ENCODE measurements at regions not wholly inside any gene's neighbourhood (a gene's known extent, or its start where the extent isn't known, plus 50 kb on each side); places are given as distances from the start of the nearest gene placed in this dataset.

GRCh38 chr3:72200332-72200731, 415.4 kb upstream of the PROK2 start:
- H3K27ac ChIP-seq = no peak overlapping the region
- TF ChIP-seq CTCF (IDR thresholded peaks at IDR 0.05; ENCODE audit: poor library complexity) = no peak
- TF ChIP-seq EZH2 (IDR thresholded peaks at IDR 0.05; ENCODE audit: borderline replicate concordance) = no peak
- TF ChIP-seq EZH2phosphoT487 (IDR thresholded peaks at IDR 0.05; ENCODE audit: low read depth, severe bottlenecking, unreplicated experiment) = no peak
- no peak overlapping the region for H3K4me2 ChIP-seq
- no peaks in the 10 kb centered on the region for H3K36me3 ChIP-seq (replicated peaks; ENCODE audit: insufficient read depth, low read depth)
- 86% methylated on average over 1 of the region's 1 CpG for WGBS (ENCODE audit: low lambda C conversion rate, missing lambda C conversion rate)
- H4K20me1 ChIP-seq (ENCODE audit: insufficient read depth, poor library complexity, severe bottlenecking) = no peaks in the 10 kb centered on the region
- no peak overlapping the region for H3K4me3 ChIP-seq
- peaks cover 3% of the 10 kb centered on the region for H3K4me1 ChIP-seq (ENCODE audit: insufficient read depth)
- H2AFZ ChIP-seq = no peak overlapping the region
- H3K9me3 ChIP-seq (ENCODE audit: low read depth) = no peaks in the 10 kb centered on the region
- H3K79me2 ChIP-seq = no peaks in the 10 kb centered on the region
- DNase-seq (ENCODE audit: low spot score) = no peak
- no peaks in the 10 kb centered on the region for H3K9me2 ChIP-seq (replicated peaks; ENCODE audit: insufficient read depth)
- no peaks in the 10 kb centered on the region for H3K27me3 ChIP-seq

- H2AFZ ChIP-seq = no peak overlapping the region
- H3K36me3 ChIP-seq (replicated peaks; ENCODE audit: insufficient read depth, low read depth) = no peaks in the 10 kb centered on the region
- 85% methylated on average over 3 of the region's 3 CpGs for WGBS (ENCODE audit: low lambda C conversion rate, missing lambda C conversion rate)
- H3K79me2 ChIP-seq = no peaks in the 10 kb centered on the region
- no peak overlapping the region for H3K4me3 ChIP-seq
- H3K9me2 ChIP-seq (replicated peaks; ENCODE audit: insufficient read depth) = no peaks in the 10 kb centered on the region
- no peaks in the 10 kb centered on the region for H3K4me1 ChIP-seq (ENCODE audit: insufficient read depth)
- no peak for DNase-seq (ENCODE audit: low spot score)
- TF ChIP-seq CTCF (IDR thresholded peaks at IDR 0.05; ENCODE audit: poor library complexity) (no peak), EZH2phosphoT487 (IDR thresholded peaks at IDR 0.05; ENCODE audit: low read depth, severe bottlenecking, unreplicated experiment) (no peak), EZH2 (IDR thresholded peaks at IDR 0.05; ENCODE audit: borderline replicate concordance) (no peak)
- H3K4me2 ChIP-seq = no peak overlapping the region
- no peak overlapping the region for H3K27ac ChIP-seq
- no peaks in the 10 kb centered on the region for H4K20me1 ChIP-seq (ENCODE audit: insufficient read depth, poor library complexity, severe bottlenecking)
- no peaks in the 10 kb centered on the region for H3K27me3 ChIP-seq
- H3K9me3 ChIP-seq (ENCODE audit: low read depth) = no peaks in the 10 kb centered on the region
Measured at GRCh38 chr3:72199530-72199929, 414.6 kb upstream of the PROK2 start.

- Histone ChIP-seq H3K4me3 (no peak overlapping the region), H2AFZ (no peak overlapping the region), H3K27ac (no peak overlapping the region), H3K9me2 (replicated peaks; ENCODE audit: insufficient read depth) (no peaks in the 10 kb centered on the region), H3K4me2 (no peak overlapping the region), H4K20me1 (ENCODE audit: insufficient read depth, poor library complexity, severe bottlenecking) (no peaks in the 10 kb centered on the region), H3K27me3 (no peaks in the 10 kb centered on the region), H3K79me2 (no peaks in the 10 kb centered on the region), H3K36me3 (replicated peaks; ENCODE audit: insufficient read depth, low read depth) (no peaks in the 10 kb centered on the region), H3K9me3 (ENCODE audit: low read depth) (no peaks in the 10 kb centered on the region), H3K4me1 (ENCODE audit: insufficient read depth) (no peaks in the 10 kb centered on the region)
- TF ChIP-seq CTCF (IDR thresholded peaks at IDR 0.05; ENCODE audit: poor library complexity) (no peak), EZH2 (IDR thresholded peaks at IDR 0.05; ENCODE audit: borderline replicate concordance) (no peak), EZH2phosphoT487 (IDR thresholded peaks at IDR 0.05; ENCODE audit: low read depth, severe bottlenecking, unreplicated experiment) (no peak)
- WGBS (ENCODE audit: low lambda C conversion rate, missing lambda C conversion rate) = 56% methylated on average over 6 of the region's 6 CpGs
- no peak for DNase-seq (ENCODE audit: low spot score)
Measured at GRCh38 chr3:72196377-72196929, 411.5 kb upstream of the PROK2 start.

GRCh38 chr3:72195895-72196294, 410.9 kb upstream of the PROK2 start:
- H3K4me3 ChIP-seq = no peak overlapping the region
- no peak overlapping the region for H3K4me2 ChIP-seq
- H3K4me1 ChIP-seq (ENCODE audit: insufficient read depth) = no peaks in the 10 kb centered on the region
- H3K36me3 ChIP-seq (replicated peaks; ENCODE audit: insufficient read depth, low read depth) = no peaks in the 10 kb centered on the region
- no peaks in the 10 kb centered on the region for H3K79me2 ChIP-seq
- WGBS (ENCODE audit: low lambda C conversion rate, missing lambda C conversion rate) = 93% methylated on average over 3 of the region's 3 CpGs
- no peak overlapping the region for H3K27ac ChIP-seq
- no peaks in the 10 kb centered on the region for H3K27me3 ChIP-seq
- H2AFZ ChIP-seq = no peak overlapping the region
- TF ChIP-seq CTCF (IDR thresholded peaks at IDR 0.05; ENCODE audit: poor library complexity) (no peak), EZH2phosphoT487 (IDR thresholded peaks at IDR 0.05; ENCODE audit: low read depth, severe bottlenecking, unreplicated experiment) (no peak), EZH2 (IDR thresholded peaks at IDR 0.05; ENCODE audit: borderline replicate concordance) (no peak)
- no peaks in the 10 kb centered on the region for H3K9me2 ChIP-seq (replicated peaks; ENCODE audit: insufficient read depth)
- no peaks in the 10 kb centered on the region for H3K9me3 ChIP-seq (ENCODE audit: low read depth)
- H4K20me1 ChIP-seq (ENCODE audit: insufficient read depth, poor library complexity, severe bottlenecking) = no peaks in the 10 kb centered on the region
- DNase-seq (ENCODE audit: low spot score) = no peak

All from hepatocyte (in vitro differentiated cells).